GM21367 (cell line): ENCODE measurements at regions not wholly inside any gene's neighbourhood (a gene's known extent, or its start where the extent isn't known, plus 50 kb on each side); places are given as distances from the start of the nearest gene placed in this dataset.

ENCODE experiments used
- ATAC-seq: cut with Tn5 transposase; IDR thresholded peaks from one replicate; pipeline ENCODE4 v1.9.1; 2021; ENCODE audit not compliant: unreplicated experiment

GRCh38 chr10:62453274-62453673 is 79.1 kb downstream of the ZNF365 start:
- ATAC-seq = no peak

GRCh38 chr10:62454687-62455397 is 80.7 kb downstream of the ZNF365 start:
- ATAC-seq = no peak

- ATAC-seq = peak; percentile 98
Observed at GRCh38 chr10:62456611-62457101, 82.5 kb downstream of the ZNF365 start.

- ATAC-seq = no peak
Observed at GRCh38 chr10:62457196-62457595, 83.0 kb downstream of the ZNF365 start.

- no peak for ATAC-seq
Observed at GRCh38 chr10:62457598-62457997, 83.4 kb downstream of the ZNF365 start.

- no peak for ATAC-seq
Observed at GRCh38 chr10:62459072-62459471, 84.9 kb downstream of the ZNF365 start.

GRCh38 chr10:62459500-62459899 is 85.3 kb downstream of the ZNF365 start:
- ATAC-seq = no peak

GRCh38 chr10:62460393-62460792 is 86.2 kb downstream of the ZNF365 start:
- ATAC-seq = no peak

- ATAC-seq = no peak
Observed at GRCh38 chr10:62461120-62461519, 87.0 kb downstream of the ZNF365 start.

- ATAC-seq = no peak
Observed at GRCh38 chr10:62462461-62462860, 88.3 kb downstream of the ZNF365 start.

GRCh38 chr10:62463364-62463763 is 89.2 kb downstream of the ZNF365 start:
- no peak for ATAC-seq

GRCh38 chr10:62464308-62464707 is 90.1 kb downstream of the ZNF365 start:
- no peak for ATAC-seq

- no peak for ATAC-seq
Observed at GRCh38 chr10:62466590-62466989, 92.4 kb downstream of the ZNF365 start.

- no peak for ATAC-seq
Observed at GRCh38 chr10:62467527-62467926, 93.4 kb downstream of the ZNF365 start.

- no peak for ATAC-seq
Observed at GRCh38 chr10:62471711-62472110, 97.5 kb downstream of the ZNF365 start.

GRCh38 chr10:62473241-62473640 is 99.1 kb downstream of the ZNF365 start:
- ATAC-seq = no peak

- no peak for ATAC-seq
Observed at GRCh38 chr10:62475551-62475950, 101.4 kb downstream of the ZNF365 start.

- ATAC-seq = no peak
Observed at GRCh38 chr10:62479523-62479922, 105.4 kb downstream of the ZNF365 start.

- ATAC-seq = no peak
Observed at GRCh38 chr10:62480196-62480595, 106.0 kb downstream of the ZNF365 start.

GRCh38 chr10:62482581-62482980 is 108.4 kb downstream of the ZNF365 start:
- no peak for ATAC-seq

- no peak for ATAC-seq
Observed at GRCh38 chr10:62491597-62491996, 117.4 kb downstream of the ZNF365 start.

GRCh38 chr10:62492012-62492869 is 118.1 kb downstream of the ZNF365 start:
- ATAC-seq = peak; percentile 53
